ENCODE measurements at regions not wholly inside any gene's neighbourhood (a gene's known extent, or its start where the extent isn't known, plus 50 kb on each side); places are given as distances from the start of the nearest gene placed in this dataset.

DNA sequence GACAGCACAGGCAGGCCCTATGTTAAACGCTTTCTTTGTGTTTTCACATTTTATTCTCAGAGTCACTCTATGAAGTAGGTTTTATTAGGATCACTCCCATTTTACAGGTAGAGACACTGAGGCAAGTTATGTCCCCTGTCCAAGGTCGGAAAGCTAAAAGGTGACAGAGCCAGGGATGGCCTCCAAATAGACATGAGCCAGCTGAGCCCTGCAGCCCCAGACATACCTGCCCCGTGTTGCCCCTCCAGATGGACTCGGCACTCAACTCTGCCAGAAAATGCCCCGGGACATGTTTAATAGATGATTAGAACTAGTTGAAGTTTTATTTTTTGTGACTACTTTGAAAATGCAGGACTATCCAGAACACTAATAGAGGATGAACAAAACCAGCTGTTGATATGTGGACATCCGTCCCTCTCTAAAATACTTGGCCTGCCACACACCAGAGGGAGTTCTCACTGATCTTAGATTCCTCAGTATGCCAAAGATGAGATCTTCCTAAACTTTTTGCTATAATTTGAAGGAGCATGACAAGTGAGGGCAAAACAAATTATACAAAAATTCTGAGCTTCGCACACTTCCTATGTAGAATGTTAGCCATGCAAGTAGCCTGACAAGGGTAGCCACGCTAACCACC lies 258.6 kb upstream of the ADAMTS16 start:
- Histone ChIP-seq H3K27ac (no peak overlapping the region), H3K27me3 (no peaks in the 10 kb centered on the region), H3K36me3 (no peaks in the 10 kb centered on the region), H3K9me3 (no peaks in the 10 kb centered on the region), H3K4me1 (no peaks in the 10 kb centered on the region), H3K9ac (ENCODE audit: low read depth in 2 of 2, low read length in 2 of 2) (no peak overlapping the region), H3K4me3 (no peak overlapping the region)
- intact Hi-C loops (cut with DNase I): loop anchor here (2.0 to 5.0 kb wide), 2 partner anchors 61 to 536 kb away; no protein-coding TSS in a partner anchor
- no peak for DNase-seq
- TF ChIP-seq, protein P1, sequence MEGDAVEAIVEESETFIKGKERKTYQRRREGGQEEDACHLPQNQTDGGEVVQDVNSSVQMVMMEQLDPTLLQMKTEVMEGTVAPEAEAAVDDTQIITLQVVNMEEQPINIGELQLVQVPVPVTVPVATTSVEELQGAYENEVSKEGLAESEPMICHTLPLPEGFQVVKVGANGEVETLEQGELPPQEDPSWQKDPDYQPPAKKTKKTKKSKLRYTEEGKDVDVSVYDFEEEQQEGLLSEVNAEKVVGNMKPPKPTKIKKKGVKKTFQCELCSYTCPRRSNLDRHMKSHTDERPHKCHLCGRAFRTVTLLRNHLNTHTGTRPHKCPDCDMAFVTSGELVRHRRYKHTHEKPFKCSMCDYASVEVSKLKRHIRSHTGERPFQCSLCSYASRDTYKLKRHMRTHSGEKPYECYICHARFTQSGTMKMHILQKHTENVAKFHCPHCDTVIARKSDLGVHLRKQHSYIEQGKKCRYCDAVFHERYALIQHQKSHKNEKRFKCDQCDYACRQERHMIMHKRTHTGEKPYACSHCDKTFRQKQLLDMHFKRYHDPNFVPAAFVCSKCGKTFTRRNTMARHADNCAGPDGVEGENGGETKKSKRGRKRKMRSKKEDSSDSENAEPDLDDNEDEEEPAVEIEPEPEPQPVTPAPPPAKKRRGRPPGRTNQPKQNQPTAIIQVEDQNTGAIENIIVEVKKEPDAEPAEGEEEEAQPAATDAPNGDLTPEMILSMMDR (IDR thresholded peaks at IDR 0.05): no peak

DNA sequence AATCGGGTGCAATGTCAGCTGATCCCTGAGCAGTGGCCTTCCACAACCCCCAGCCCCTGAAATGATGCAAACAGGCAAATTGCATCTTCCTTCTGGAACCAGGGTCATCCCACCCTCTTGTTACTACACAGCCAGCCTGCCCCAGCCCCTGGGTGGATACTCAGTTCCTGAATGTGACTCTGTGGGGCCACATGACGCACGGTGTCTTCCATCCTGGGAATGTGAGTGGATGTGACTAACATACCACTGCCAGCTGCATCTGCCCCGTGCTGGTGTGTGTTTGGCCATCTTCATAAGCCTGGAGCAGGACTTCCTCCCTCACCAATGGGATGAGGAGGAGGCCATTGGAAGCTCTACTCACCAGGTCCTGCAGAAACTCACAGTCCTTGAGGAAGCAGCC lies 257.9 kb upstream of the ADAMTS16 start:
- intact Hi-C loops (cut with DNase I): loop anchor here (5.0 kb wide), 1 partner anchor 535 kb away; no protein-coding TSS in a partner anchor
- DNase-seq: no peak

DNA sequence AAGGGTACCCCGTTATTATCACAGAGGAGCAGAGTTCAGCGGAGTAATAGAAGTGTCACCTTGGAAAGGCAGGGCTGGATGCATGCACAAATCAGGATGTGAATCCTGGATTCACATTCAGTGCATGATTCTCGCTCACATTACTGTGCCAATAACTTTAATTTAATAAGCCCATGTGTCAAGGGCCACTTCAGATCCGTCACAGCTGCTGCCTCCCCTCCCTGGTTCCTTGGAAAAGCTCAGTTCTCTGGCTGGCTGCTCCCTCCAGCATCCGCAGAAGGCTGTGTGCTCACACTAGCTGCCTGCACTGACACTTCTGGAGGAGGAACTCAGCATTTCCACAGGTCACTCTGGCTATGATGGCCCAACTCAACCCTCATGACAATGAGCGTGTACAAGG lies 256.8 kb upstream of the ADAMTS16 start:
- H3K27ac ChIP-seq: no peak overlapping the region
- H3K27me3 ChIP-seq: no peaks in the 10 kb centered on the region
- H3K4me1 ChIP-seq: no peaks in the 10 kb centered on the region
- peak; percentile 22 for DNase-seq
- H3K9me3 ChIP-seq: no peaks in the 10 kb centered on the region
- intact Hi-C loops (cut with DNase I): loop anchor here (5.0 kb wide), 1 partner anchor 534 kb away; no protein-coding TSS in a partner anchor
- H3K36me3 ChIP-seq: no peaks in the 10 kb centered on the region
- TF ChIP-seq, protein P1 (IDR thresholded peaks at IDR 0.05): no peak
- H3K9ac ChIP-seq (ENCODE audit: low read depth in 2 of 2, low read length in 2 of 2): no peak overlapping the region
- no peak overlapping the region for H3K4me3 ChIP-seq

More for the DNA sequence above, 257.9 kb upstream of the ADAMTS16 start:
- no peaks in the 10 kb centered on the region for H3K4me1 ChIP-seq
- H3K9ac ChIP-seq (ENCODE audit: low read depth in 2 of 2, low read length in 2 of 2): no peak overlapping the region
- TF ChIP-seq, protein P1 (IDR thresholded peaks at IDR 0.05): no peak
- no peak overlapping the region for H3K4me3 ChIP-seq
- no peaks in the 10 kb centered on the region for H3K36me3 ChIP-seq
- no peaks in the 10 kb centered on the region for H3K27me3 ChIP-seq
- no peak overlapping the region for H3K27ac ChIP-seq
- no peaks in the 10 kb centered on the region for H3K9me3 ChIP-seq

DNA sequence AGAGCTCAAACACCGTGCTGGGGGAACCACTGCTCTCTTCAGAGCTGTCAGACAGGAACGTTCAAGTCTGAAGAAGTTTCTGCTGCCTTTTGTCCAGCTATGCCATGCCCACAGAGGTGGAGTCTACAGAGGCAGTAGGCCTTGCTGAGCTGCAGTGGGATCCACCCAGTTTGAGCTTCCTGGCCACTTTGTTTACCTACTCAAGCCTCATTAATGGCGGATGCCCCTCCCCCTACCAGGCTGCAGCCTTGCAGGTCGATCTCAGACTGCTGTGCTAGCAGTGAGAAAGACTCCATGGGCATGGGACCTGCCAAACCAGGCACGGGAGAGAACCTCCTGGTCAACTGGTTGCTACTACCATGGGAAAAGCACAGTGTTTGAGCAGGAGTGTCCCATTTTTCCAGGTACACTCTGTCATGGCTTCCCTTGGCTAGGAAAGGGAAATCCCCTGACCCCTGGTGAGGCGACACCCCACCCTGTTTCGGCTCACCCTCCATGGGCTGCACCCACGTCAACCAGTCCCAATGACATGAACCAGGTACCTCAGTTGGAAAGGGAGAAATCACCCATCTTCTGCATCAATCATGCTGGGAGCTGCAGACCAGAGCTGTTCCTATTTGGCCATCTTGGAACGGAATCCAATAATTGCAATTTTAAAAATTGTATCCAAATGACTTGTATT lies 246.9 kb upstream of the ADAMTS16 start:
- Histone ChIP-seq H3K4me1 (no peaks in the 10 kb centered on the region), H3K27me3 (no peaks in the 10 kb centered on the region), H3K27ac (no peak overlapping the region), H3K9ac (ENCODE audit: low read depth in 2 of 2, low read length in 2 of 2) (no peak overlapping the region), H3K36me3 (no peaks in the 10 kb centered on the region), H3K4me3 (no peak overlapping the region), H3K9me3 (no peaks in the 10 kb centered on the region)
- intact Hi-C loops (cut with DNase I): no loop called here
- DNase-seq: no peak
- TF ChIP-seq, protein P1 (IDR thresholded peaks at IDR 0.05): no peak

GRCh38 chr5:4896328-4896727 lies 243.8 kb upstream of the ADAMTS16 start:
- no peak overlapping the region for H3K27ac ChIP-seq

More at GRCh38 chr5:4896328-4896727, 243.8 kb upstream of the ADAMTS16 start:
- H3K36me3 ChIP-seq: no peaks in the 10 kb centered on the region
- H3K4me3 ChIP-seq: no peak overlapping the region
- H3K9me3 ChIP-seq: no peaks in the 10 kb centered on the region
- intact Hi-C loops (cut with DNase I): no loop called here
- no peak for DNase-seq
- H3K27me3 ChIP-seq: no peaks in the 10 kb centered on the region
- TF ChIP-seq, protein P1 (IDR thresholded peaks at IDR 0.05): no peak
- no peak overlapping the region for H3K9ac ChIP-seq (ENCODE audit: low read depth in 2 of 2, low read length in 2 of 2)
- no peaks in the 10 kb centered on the region for H3K4me1 ChIP-seq

Data from colonic mucosa (tissue), 4 donors.